ENCODE measurements at regions not wholly inside any gene's neighbourhood (a gene's known extent, or its start where the extent isn't known, plus 50 kb on each side); places are given as distances from the start of the nearest gene placed in this dataset.
"Not testable (repeated sequence)": the region's sequence is repeated elsewhere in the genome, so short reads cannot be mapped to it uniquely, and the experiment has no call there.

DNA sequence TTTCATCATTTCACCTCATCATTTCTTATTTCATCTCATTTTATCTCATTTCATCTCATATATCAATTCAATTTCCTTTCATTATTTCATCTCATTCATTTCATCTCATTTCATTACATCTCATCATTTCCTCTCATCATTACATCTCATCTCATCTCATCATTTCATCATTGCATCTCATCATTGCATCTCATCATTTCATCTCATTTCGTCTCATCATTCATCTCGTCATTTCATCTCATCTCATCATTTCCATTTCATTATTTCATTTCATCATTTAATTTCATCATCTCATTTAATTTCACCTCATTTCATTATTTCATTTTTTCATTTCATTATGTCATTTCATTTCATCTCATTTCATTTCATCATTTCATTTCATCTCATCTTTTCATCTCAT, 168.5 kb upstream of the FAM72C start:
- H3K4me3 ChIP-seq; H3K36me3 ChIP-seq; H3K27ac ChIP-seq; H3K9me3 ChIP-seq; H3K4me1 ChIP-seq; H3K27me3 ChIP-seq (replicated peaks in 1 of 7); DNase-seq; intact Hi-C loops (cut with DNase I; ENCODE audit: low total_unique reads): not testable (repeated sequence)
- WGBS, 5 donors = 54 to 73% (median 67%) methylated on average over 2 of the region's 2 CpGs; no CpG with 5 or more reads in 2 of the 5 donors

DNA sequence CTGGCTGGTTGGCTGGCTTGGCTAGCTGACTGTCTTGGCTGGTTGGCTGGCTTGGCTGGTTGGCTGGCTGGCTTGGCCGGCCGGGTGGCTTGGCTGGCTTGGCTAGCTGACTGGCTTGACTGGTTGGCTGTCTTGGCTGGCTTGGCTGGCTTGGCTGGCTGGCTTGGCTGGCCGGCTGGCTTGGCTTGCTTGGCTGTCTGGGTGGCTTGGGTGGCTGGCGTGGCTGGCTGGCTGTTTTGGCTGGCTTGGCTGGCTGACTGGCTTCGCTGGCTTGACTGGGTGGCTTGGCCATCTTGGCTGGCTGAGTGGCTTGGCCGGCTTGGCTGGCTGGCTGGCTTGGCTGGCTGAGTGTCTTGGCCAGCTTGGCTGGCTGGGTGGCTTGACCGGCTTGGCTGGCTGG, 133.2 kb upstream of the FAM72C start:
- H3K4me3 ChIP-seq; H3K27me3 ChIP-seq (replicated peaks in 1 of 7); H3K27ac ChIP-seq; H3K36me3 ChIP-seq; H3K4me1 ChIP-seq; intact Hi-C loops (cut with DNase I; ENCODE audit: low total_unique reads): not testable (repeated sequence)
- WGBS, 5 donors = 49 to 67% (median 51%) methylated on average over 3 of the region's 7 CpGs; no CpG with 5 or more reads in 1 of the 5 donors
- H3K9me3 ChIP-seq = peaks cover 0 to 13% (median 0%) of the 10 kb centered on the region in 8 donors
- peak; percentile 39 for DNase-seq

DNA sequence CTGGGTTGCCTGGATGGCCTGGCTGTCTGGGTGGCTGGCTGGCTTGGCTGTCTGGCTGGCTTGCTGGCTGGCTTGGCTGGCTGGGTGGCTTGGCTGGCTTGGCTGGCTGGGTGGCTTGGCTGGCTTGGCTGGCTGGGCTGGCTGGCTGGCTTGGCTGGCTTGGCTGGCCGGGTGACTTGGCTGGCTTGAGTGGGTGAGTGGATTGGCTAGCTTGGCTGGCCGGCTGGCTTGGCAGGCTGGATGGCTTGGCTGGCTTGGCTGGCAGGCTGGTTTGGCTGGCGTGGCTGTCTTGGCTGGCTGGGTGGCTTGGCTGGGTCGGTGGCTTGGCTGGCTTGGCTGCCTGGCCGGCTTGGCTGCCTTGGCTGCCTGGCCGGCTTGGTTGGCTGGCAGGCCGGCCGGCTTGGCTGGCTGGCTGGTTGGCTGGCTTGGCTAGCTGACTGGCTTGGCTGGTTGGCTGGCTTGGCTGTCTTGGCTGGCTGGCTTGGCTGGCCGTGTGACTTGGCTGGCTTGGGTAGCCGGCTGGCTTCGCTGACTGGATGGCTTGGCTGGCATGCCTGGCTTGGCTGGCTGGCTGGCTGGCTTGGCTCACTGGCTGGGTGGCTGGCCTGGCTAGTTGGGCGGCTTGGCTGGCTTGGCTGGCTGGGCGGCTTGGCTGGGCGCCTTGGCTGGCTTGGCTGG, 132.4 kb upstream of the FAM72C start:
- H3K9me3 ChIP-seq = peaks cover 0 to 13% (median 0%) of the 10 kb centered on the region in 8 donors
- H3K27ac ChIP-seq; H3K36me3 ChIP-seq; intact Hi-C loops (cut with DNase I; ENCODE audit: low total_unique reads); H3K27me3 ChIP-seq (replicated peaks in 1 of 7); H3K4me3 ChIP-seq; H3K4me1 ChIP-seq: not testable (repeated sequence)
- peak; percentile 93 for DNase-seq
- WGBS, 5 donors = 86 to 92% (median 89%) methylated on average over 14 of the region's 14 CpGs

DNA sequence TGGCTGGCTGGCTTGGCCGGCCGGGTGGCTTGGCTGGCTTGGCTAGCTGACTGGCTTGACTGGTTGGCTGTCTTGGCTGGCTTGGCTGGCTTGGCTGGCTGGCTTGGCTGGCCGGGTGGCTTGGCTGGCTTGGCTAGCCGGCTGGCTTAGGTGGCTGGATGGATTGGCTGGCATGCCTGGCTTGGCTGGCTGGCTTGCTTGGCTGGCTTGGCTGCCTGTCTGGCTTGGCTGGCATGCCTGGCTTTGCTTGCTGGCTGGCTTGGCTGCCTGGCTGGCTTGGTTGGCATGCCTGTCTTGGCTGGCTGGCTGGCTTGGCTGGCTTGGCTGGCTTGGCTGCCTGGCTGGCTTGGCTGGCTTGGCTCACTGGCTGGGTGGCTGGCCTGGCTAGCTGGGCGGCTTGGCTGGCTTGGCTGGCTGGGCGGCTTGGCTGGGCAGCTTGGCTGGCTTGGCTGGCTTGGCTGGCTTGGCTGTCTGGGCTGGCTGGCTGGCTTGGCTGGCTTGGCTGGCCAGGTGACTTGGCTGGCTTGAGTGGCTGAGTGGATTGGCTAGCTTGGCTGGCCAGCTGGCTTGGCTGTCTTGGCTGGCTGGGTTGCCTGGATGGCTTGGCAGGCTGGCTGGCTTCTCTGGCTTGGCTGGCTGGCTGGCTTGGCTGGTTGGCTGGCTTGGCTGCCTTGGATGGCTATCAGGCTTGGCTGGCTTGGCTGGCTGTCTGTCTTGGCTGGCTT, 131.5 kb upstream of the FAM72C start:
- H3K27me3 ChIP-seq (replicated peaks in 1 of 7); H3K4me1 ChIP-seq; intact Hi-C loops (cut with DNase I; ENCODE audit: low total_unique reads); H3K4me3 ChIP-seq; H3K36me3 ChIP-seq; H3K27ac ChIP-seq: not testable (repeated sequence)
- DNase-seq = peak; percentile 92
- peaks cover 0 to 13% (median 0%) of the 10 kb centered on the region in 8 donors for H3K9me3 ChIP-seq
- 85 to 95% (median 90%) methylated on average over 4 to 6 of the region's 6 CpGs for WGBS, 5 donors

DNA sequence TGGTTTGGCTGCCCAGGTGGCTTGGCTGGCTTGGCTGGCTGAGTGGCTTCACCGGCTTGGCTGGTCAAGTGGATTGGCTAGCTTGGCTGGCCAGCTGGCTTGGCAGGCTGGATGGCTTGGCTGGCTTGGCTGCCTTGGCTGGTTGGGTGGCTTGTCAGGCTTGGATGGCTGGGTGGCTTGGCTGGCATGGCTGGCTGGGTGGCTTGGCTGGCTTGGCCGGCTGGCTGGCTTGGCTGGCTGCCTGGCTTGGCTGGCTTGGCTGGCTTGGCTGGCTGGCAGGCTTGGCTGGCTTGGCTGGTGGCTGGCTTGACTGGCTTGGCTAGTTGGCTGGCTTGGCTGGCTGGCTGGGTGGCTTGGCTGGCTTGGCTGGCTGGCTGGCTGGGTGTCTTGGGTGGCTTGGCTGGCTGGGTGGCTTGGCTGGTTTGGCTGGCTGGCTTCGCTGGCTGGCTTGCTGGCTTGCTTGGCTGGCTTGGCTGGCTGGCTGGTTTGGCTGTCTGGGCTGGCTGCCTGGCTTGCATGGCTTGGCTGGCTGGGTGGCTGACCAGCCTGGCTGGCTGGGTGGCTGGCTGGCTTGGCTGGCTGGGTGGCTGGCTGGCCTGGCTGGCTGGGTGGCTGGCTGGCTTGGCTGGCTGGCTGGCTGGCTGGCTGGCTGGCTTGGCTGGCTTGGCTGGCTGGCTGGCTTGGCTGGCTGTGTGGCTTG, 130.4 kb upstream of the FAM72C start:
- peaks cover 0 to 13% (median 0%) of the 10 kb centered on the region in 8 donors for H3K9me3 ChIP-seq
- H3K36me3 ChIP-seq; H3K27ac ChIP-seq; H3K4me1 ChIP-seq; H3K27me3 ChIP-seq (replicated peaks in 1 of 7); intact Hi-C loops (cut with DNase I; ENCODE audit: low total_unique reads); H3K4me3 ChIP-seq: not testable (repeated sequence)
- 53 to 86% (median 77%) methylated on average over 3 of the region's 3 CpGs for WGBS, 5 donors
- peak; percentile 84 for DNase-seq

DNA sequence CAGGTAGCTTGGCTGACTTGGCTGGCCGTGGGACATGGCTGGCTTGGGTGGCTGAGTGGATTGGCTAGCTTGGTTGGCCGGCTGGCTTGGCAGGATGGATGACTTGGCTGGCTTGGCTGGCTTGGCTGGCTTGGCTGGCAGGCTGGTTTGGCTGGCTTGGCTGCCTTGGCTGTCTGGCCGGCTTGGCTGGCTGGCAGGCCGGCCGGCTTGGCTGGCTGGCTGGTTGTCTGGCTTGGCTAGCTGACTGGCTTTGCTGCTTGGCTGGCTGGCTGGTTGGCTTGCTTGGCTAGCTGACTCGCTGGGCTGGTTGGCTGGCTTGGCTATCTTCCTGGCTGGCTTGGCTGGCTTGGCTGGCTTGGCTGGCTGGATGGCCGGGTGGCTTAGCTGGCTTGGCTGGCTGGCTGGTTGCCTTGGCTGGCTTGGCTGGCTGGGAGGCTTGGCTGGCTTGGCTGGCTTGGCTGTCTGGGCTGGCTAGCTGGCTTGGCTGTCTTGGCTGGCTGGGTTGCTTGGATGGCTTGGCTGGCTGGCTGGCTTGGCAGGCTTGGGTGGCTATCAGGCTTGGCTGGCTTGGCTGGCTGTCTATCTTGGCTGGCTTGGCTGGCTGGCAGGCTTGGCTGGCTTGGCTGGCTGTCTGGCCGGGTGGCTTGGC, 129.7 kb upstream of the FAM72C start:
- intact Hi-C loops (cut with DNase I; ENCODE audit: low total_unique reads) = no loop called here
- 74 to 83% (median 80%) methylated on average over 8 of the region's 8 CpGs for WGBS, 5 donors
- Histone ChIP-seq H3K36me3 (no peaks in the 10 kb centered on the region), H3K27ac (no peak overlapping the region), H3K9me3 (peaks cover 0 to 13% (median 0%) of the 10 kb centered on the region in 8 donors), H3K4me1 (no peaks in the 10 kb centered on the region), H3K4me3 (no peak overlapping the region), H3K27me3 (replicated peaks in 1 of 7) (no peaks in the 10 kb centered on the region)
- DNase-seq = peak; percentile 84
- TF ChIP-seq, protein P1, sequence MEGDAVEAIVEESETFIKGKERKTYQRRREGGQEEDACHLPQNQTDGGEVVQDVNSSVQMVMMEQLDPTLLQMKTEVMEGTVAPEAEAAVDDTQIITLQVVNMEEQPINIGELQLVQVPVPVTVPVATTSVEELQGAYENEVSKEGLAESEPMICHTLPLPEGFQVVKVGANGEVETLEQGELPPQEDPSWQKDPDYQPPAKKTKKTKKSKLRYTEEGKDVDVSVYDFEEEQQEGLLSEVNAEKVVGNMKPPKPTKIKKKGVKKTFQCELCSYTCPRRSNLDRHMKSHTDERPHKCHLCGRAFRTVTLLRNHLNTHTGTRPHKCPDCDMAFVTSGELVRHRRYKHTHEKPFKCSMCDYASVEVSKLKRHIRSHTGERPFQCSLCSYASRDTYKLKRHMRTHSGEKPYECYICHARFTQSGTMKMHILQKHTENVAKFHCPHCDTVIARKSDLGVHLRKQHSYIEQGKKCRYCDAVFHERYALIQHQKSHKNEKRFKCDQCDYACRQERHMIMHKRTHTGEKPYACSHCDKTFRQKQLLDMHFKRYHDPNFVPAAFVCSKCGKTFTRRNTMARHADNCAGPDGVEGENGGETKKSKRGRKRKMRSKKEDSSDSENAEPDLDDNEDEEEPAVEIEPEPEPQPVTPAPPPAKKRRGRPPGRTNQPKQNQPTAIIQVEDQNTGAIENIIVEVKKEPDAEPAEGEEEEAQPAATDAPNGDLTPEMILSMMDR (IDR thresholded peaks at IDR 0.05 in 8 of 11, conservative IDR thresholded peaks at IDR 0.05 in 3 of 11) = no peak
- no peak for TF ChIP-seq POLR2A (IDR thresholded peaks at IDR 0.05)
- no peak for TF ChIP-seq POLR2AphosphoS5 (IDR thresholded peaks at IDR 0.05)

DNA sequence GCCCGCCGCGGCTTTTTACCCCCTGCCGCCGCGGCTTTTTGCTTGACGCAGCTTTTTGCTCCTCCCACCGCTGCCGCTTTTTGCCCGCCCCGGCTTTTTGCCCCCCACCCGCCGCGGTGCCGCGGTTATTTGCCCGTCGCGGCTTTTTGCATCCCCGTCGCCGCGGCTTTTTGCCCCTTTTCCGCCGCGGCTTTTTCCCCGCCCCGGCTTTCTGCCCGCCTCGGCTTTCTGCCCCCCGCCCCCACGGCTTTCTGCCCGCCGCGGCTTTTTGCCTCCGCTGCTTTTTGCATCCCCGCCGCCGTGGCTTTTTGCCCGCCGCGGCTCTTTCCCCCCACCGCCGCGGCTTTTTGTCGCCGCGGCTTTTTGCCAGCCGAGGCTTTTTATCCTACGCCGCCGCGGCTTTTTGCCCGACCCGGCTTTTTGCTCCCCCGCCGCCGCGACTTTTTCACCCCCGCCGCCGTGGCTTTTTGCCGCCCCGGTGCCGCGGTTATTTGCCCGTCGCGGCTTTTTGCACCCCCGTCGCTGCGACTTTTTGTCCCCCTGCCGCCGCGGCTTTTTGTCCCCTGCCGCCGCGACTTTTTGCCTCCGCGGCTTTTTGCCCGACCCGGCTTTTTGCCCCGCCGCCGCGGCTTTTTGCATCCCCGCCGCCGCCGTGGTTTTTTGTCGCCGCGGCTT, 105.5 kb upstream of the FAM72C start:
- H3K36me3 ChIP-seq; H3K4me1 ChIP-seq; H3K9me3 ChIP-seq; intact Hi-C loops (cut with DNase I; ENCODE audit: low total_unique reads): not testable (repeated sequence)
- H3K4me3 ChIP-seq = peak overlapping the region in 6 of 8 donors; percentile 27 to 66 (median 44)
- DNase-seq = peak; percentile 63
- peak overlapping the region in 2 of 8 donors; percentile 18 to 38 for H3K27ac ChIP-seq
- peaks cover 0 to 14% (median 0%) of the 10 kb centered on the region in 7 donors for H3K27me3 ChIP-seq (replicated peaks in 1 of 7)
- WGBS, 5 donors = 0 to 2% (median 1%) methylated on average over 38 to 90 of the region's 93 CpGs

DNA sequence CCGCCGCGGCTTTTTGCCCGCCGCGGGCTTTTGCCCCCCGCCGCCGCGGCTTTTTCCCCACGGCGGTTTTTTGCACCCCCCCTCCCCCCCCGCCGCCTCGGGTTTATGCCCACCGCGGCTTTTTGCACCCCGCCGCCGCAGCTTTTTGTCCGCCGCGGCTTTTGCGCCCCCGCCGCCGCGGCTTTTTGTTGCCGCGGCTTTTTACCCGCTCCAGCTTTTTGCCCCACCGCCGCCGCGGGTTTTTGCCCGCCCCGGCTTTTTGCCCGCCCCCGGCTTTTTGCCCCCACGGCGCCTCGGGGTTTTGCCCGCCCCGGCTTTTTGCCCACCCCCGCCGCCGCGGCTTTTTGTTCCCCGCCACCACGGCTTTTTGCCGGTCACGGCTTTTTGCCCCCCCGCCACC, 104.9 kb upstream of the FAM72C start:
- intact Hi-C loops (cut with DNase I; ENCODE audit: low total_unique reads); H3K9me3 ChIP-seq; H3K36me3 ChIP-seq; H3K4me1 ChIP-seq: not testable (repeated sequence)
- peak overlapping the region in 1 of 8 donors; percentile 43 for H3K27ac ChIP-seq
- H3K4me3 ChIP-seq = peak overlapping the region in 5 of 8 donors; percentile 29 to 66 (median 51)
- peaks cover 0 to 14% (median 0%) of the 10 kb centered on the region in 7 donors for H3K27me3 ChIP-seq (replicated peaks in 1 of 7)
- peak; percentile 36 for DNase-seq
- WGBS, 5 donors = 0 to 5% (median 1%) methylated on average over 1 to 53 of the region's 53 CpGs

Data from spleen (tissue), 11 donors.